HCT116 (cell line): ENCODE measurements at regions not wholly inside any gene's neighbourhood (a gene's known extent, or its start where the extent isn't known, plus 50 kb on each side); places are given as distances from the start of the nearest gene placed in this dataset.

ENCODE experiments used
- ATAC-seq: fragments of 200-7000 bp; cut with Tn5 transposase; 2 replicates; pipeline ENCODE4 v1.9.1; 2020; ENCODE audit warnings: mild to moderate bottlenecking, moderate library complexity
- BruUV-seq: library from RNA; stranded (reverse); fragments of 400-500 nt; replicated peaks from 2 replicates; lab custom pipeline; 2021; lab: Mats Ljungman, UMichigan
- CTCF ChIA-PET: fragments of 300-600 bp; sonication (Branson Sonifier 250); formaldehyde crosslinking; loops from one replicate; lab custom pipeline; 2021; ENCODE audit warnings: antibody characterized with exemption; lab: Charles Lee
- POLR2A ChIA-PET: fragments of 300-600, 350-600 bp; sonication (Branson Sonifier 250); formaldehyde crosslinking; loops from one replicate; lab custom pipeline; 2021; ENCODE audit warnings: antibody characterized with exemption; lab: Charles Lee
- RAD21 ChIA-PET, 2 experiments: fragments of 300-600 bp; sonication (Branson Sonifier 250); formaldehyde crosslinking; loops; one replicate each; lab custom pipeline; 2023; ENCODE audit warnings: low total read pairs in 2 of 2; ENCODE audit not compliant: uncharacterized antibody in 2 of 2, unreplicated experiment in 2 of 2, low non-redundant PET in 1 of 2; lab: Charles Lee
- DNase-seq: peaks from one replicate; pipeline ENCODE4 v3.0.0-alpha.2; 2010; ENCODE audit warnings: low read depth, low spot score
- H2AFZ ChIP-seq: fragments of 200-600 bp; shearing (Covaris generic), sonication (generic); 2 replicates; pipeline ENCODE4 v1.6.1; 2017; ENCODE audit warnings: low read depth, mixed run types, mixed read lengths, antibody characterized with exemption, low read length; ENCODE audit not compliant: poor library complexity, severe bottlenecking
- H3K27ac ChIP-seq: 2 replicates; pipeline ENCODE4 v1.5.1; 2012; ENCODE audit warnings: low read depth, low read length
- H3K27me3 ChIP-seq: fragments of 200-600 bp; sonication (generic); 2 replicates; pipeline ENCODE4 v1.6.1; 2016; ENCODE audit warnings: mixed run types, low read length, mixed read lengths; ENCODE audit not compliant: insufficient read depth
- H3K36me3 ChIP-seq, 2 experiments: fragments of 200-500 bp in 1 of 2; fragments of 200-600 bp in 1 of 2; sonication (Bioruptor generic) in 1 of 2; sonication (generic) in 1 of 2; 2 replicates each; pipeline versions ENCODE4 v1.5.1 to v1.6.1; 2014 to 2016; ENCODE audit warnings: low read length in 2 of 2, inconsistent platforms in 1 of 2, mixed read lengths in 1 of 2, mixed run types in 1 of 2; ENCODE audit not compliant: insufficient read depth in 2 of 2, control insufficient read depth in 1 of 2
- H3K4me1 ChIP-seq, 2 experiments: fragments of 200-600 bp in 1 of 2; sonication (generic) in 1 of 2; 2 replicates each; pipeline versions ENCODE4 v1.5.1 to v1.6.1; 2012 to 2017; ENCODE audit warnings: low read length in 2 of 2, inconsistent platforms in 1 of 2, mild to moderate bottlenecking in 1 of 2, mixed read lengths in 1 of 2, mixed run types in 1 of 2, moderate library complexity in 1 of 2; ENCODE audit not compliant: insufficient read depth in 2 of 2, control insufficient read depth in 1 of 2
- H3K4me2 ChIP-seq: fragments of 200-600 bp; sonication (generic); 2 replicates; pipeline ENCODE4 v1.6.1; 2017; ENCODE audit warnings: mixed run types, low read length, mixed read lengths
- H3K4me3 ChIP-seq, 2 experiments: fragments of 200-600 bp in 1 of 2; sonication (generic) in 1 of 2; replicated peaks in 1 of 2; 2 replicates each; pipeline ENCODE4 v1.5.1; 2011 to 2016; ENCODE audit warnings: low read length in 2 of 2, control low read depth in 1 of 2, low read depth in 1 of 2, mild to moderate bottlenecking in 1 of 2, mixed read lengths in 1 of 2, mixed run types in 1 of 2
- H3K79me2 ChIP-seq: fragments of 200-600 bp; sonication (generic); 2 replicates; pipeline ENCODE4 v1.6.1; 2017; ENCODE audit warnings: mild to moderate bottlenecking, mixed run types, low read length, moderate library complexity, mixed read lengths; ENCODE audit not compliant: insufficient read depth
- H3K9ac ChIP-seq: fragments of 200-600 bp; sonication (generic); 2 replicates; pipeline ENCODE4 v1.6.1; 2016; ENCODE audit warnings: low read length, mixed read lengths
- H3K9me2 ChIP-seq: fragments of 200-600 bp; sonication (generic), shearing (Covaris generic); 2 replicates; pipeline ENCODE4 v1.6.1; 2017; ENCODE audit warnings: mixed run types, mild to moderate bottlenecking, moderate library complexity; ENCODE audit not compliant: insufficient read depth
- H3K9me3 ChIP-seq, 2 experiments: fragments of 200-500 bp in 1 of 2; fragments of 200-600 bp in 1 of 2; sonication (Bioruptor generic) in 1 of 2; sonication (generic) in 1 of 2; 2 replicates each; pipeline ENCODE4 v1.6.1; 2014 to 2017; ENCODE audit warnings: low read length in 2 of 2, mixed read lengths in 2 of 2, inconsistent platforms in 1 of 2, low read depth in 1 of 2, mild to moderate bottlenecking in 1 of 2, mixed run types in 1 of 2, moderate library complexity in 1 of 2; ENCODE audit not compliant: control insufficient read depth in 1 of 2, insufficient read depth in 1 of 2
- H4K20me1 ChIP-seq: fragments of 200-600 bp; sonication (generic), shearing (Covaris generic); 2 replicates; pipeline ENCODE4 v1.6.1; 2017; ENCODE audit warnings: mixed run types, mild to moderate bottlenecking, moderate library complexity; ENCODE audit not compliant: insufficient read depth
- ATF3 ChIP-seq: IDR thresholded peaks from 2 replicates; pipeline ENCODE4 v1.6.1; 2012
- CEBPB ChIP-seq: IDR thresholded peaks from 2 replicates; pipeline ENCODE4 v1.6.1; 2012; ENCODE audit warnings: low read depth
- ELF1 ChIP-seq: IDR thresholded peaks from 2 replicates; pipeline ENCODE4 v1.6.1; 2012; ENCODE audit warnings: low read depth, borderline replicate concordance
- EZH2 ChIP-seq: fragments of 200-600 bp; sonication (generic); IDR thresholded peaks from 2 replicates; pipeline ENCODE4 v1.6.1; 2017; ENCODE audit warnings: antibody characterized with exemption, mixed run types
- FOSL1 ChIP-seq: IDR thresholded peaks from 2 replicates; pipeline ENCODE4 v1.6.1; 2012; ENCODE audit warnings: low read depth
- POLR2A ChIP-seq: IDR thresholded peaks from 2 replicates; pipeline ENCODE4 v1.7.0; 2011; ENCODE audit warnings: borderline replicate concordance; ENCODE audit not compliant: insufficient read depth, insufficient read length; ENCODE audit errors: extremely low read depth
- SIN3A ChIP-seq: IDR thresholded peaks from 2 replicates; pipeline ENCODE4 v1.6.1; 2012; ENCODE audit warnings: low read depth
- SP1 ChIP-seq: IDR thresholded peaks from 2 replicates; pipeline ENCODE4 v1.6.1; 2012; ENCODE audit warnings: low read depth
- SRF ChIP-seq: IDR thresholded peaks from 2 replicates; pipeline ENCODE4 v1.6.1; 2012; ENCODE audit warnings: low read depth
- ZNF274 ChIP-seq: fragments of 200-500 bp; sonication (Bioruptor generic); IDR thresholded peaks from 2 replicates; pipeline ENCODE4 v1.6.1; 2014; ENCODE audit warnings: mild to moderate bottlenecking, low read depth, low read length, inconsistent platforms
- intact Hi-C: fragments of 100-400 bp; cut with micrococcal nuclease; formaldehyde crosslinking; loops from 2 replicates; pipeline ENCODE4 v1.10.0; 2022
- TF ChIP-seq, protein P1 (sequence below), 3 experiments: fragments of 200-600 bp in 1 of 3; sonication (generic) in 1 of 3; IDR thresholded peaks in 2 of 3; conservative IDR thresholded peaks in 1 of 3; 2 replicates each; pipeline ENCODE4 v1.5.1; 2012 to 2017; ENCODE audit warnings: low read depth in 2 of 3, low read length in 2 of 3, antibody characterized with exemption in 1 of 3, borderline replicate concordance in 1 of 3, control low read depth in 1 of 3, mild to moderate bottlenecking in 1 of 3, mixed read lengths in 1 of 3, mixed run types in 1 of 3, moderate library complexity in 1 of 3; ENCODE audit not compliant: insufficient read depth in 1 of 3
- TF ChIP-seq, protein P2 (sequence below): IDR thresholded peaks from 2 replicates; pipeline ENCODE4 v1.6.1; 2012; ENCODE audit warnings: low read depth

DNA sequence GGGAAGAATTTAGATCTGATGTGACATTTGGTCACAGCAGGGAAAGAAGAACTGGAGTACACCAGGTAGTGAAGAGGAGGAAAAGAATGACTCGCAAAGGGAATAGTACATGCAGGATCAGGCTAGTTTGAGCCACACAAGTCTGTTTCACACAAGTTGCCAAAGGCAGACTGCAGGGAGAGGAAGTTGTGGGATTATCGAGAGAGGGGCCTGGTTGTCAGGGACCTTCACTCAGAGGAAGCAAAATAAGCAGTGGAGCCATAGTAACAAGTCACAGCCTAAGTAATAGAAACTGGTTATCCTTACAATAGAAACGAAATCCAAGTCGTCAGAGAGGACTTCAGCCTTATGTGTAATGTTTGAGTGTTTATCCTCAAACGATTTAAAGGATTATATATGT lies 316.7 kb upstream of the HTR2C start:
- intact Hi-C loops = no loop called here
- TF ChIP-seq CEBPB (no peak), ELF1 (no peak), SP1 (no peak), POLR2A (no peak), ATF3 (no peak), SIN3A (no peak), ZNF274 (no peak)
- TF ChIP-seq, protein P1, sequence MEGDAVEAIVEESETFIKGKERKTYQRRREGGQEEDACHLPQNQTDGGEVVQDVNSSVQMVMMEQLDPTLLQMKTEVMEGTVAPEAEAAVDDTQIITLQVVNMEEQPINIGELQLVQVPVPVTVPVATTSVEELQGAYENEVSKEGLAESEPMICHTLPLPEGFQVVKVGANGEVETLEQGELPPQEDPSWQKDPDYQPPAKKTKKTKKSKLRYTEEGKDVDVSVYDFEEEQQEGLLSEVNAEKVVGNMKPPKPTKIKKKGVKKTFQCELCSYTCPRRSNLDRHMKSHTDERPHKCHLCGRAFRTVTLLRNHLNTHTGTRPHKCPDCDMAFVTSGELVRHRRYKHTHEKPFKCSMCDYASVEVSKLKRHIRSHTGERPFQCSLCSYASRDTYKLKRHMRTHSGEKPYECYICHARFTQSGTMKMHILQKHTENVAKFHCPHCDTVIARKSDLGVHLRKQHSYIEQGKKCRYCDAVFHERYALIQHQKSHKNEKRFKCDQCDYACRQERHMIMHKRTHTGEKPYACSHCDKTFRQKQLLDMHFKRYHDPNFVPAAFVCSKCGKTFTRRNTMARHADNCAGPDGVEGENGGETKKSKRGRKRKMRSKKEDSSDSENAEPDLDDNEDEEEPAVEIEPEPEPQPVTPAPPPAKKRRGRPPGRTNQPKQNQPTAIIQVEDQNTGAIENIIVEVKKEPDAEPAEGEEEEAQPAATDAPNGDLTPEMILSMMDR (IDR thresholded peaks at IDR 0.05 in 2 of 3, conservative IDR thresholded peaks at IDR 0.05 in 1 of 3; ENCODE audit: borderline replicate concordance in 1 of 3, insufficient read depth in 1 of 3, low read depth in 2 of 3, low read length in 2 of 3) = no peak
- TF ChIP-seq, all 23 proteins: peak for 0
- H3K9ac ChIP-seq = no peak overlapping the region
- H3K27me3 ChIP-seq = no peaks in the 10 kb centered on the region
- no TSS peak for BruUV-seq
- H3K79me2 ChIP-seq = no peaks in the 10 kb centered on the region
- ATAC-seq (no peak), DNase-seq (no peak)
- no peak overlapping the region for H3K4me3 ChIP-seq
- no peak overlapping the region for H2AFZ ChIP-seq
- CTCF ChIA-PET = no interaction called here
- H3K4me2 ChIP-seq = no peak overlapping the region
- no peaks in the 10 kb centered on the region for H3K36me3 ChIP-seq
- RAD21 ChIA-PET = no interaction called here
- H3K9me3 ChIP-seq = no peaks in the 10 kb centered on the region
- H3K4me1 ChIP-seq = no peaks in the 10 kb centered on the region
- POLR2A ChIA-PET = no interaction called here
- H3K27ac ChIP-seq = no peak overlapping the region
- H3K9me2 ChIP-seq = no peaks in the 10 kb centered on the region
- H4K20me1 ChIP-seq = no peaks in the 10 kb centered on the region

DNA sequence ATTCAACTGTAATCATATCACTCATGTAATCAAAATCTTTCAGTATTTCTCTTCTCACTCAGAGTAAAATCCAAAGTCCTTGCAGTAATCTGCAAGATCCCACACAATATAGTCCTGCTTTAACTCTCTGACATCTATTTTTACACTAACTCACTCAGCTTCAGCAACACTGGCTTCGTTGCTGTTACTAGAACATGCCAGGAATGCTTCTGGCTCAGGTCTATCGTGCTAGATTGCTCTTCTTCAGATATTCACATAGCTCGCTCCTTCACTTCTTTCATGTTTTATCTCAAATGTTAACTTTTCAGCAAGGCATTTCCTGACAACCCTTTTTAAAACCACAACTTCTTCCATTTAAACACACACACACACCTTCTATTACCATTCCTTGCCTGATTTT lies 331.7 kb upstream of the HTR2C start:
- H3K4me3 ChIP-seq = no peak overlapping the region
- DNase-seq (no peak), ATAC-seq (no peak)
- no peaks in the 10 kb centered on the region for H3K79me2 ChIP-seq
- no peaks in the 10 kb centered on the region for H3K36me3 ChIP-seq
- H3K9me3 ChIP-seq = no peaks in the 10 kb centered on the region
- no peaks in the 10 kb centered on the region for H4K20me1 ChIP-seq
- H3K27ac ChIP-seq = no peak overlapping the region
- CTCF ChIA-PET = no interaction called here
- no peaks in the 10 kb centered on the region for H3K9me2 ChIP-seq
- no peak overlapping the region for H2AFZ ChIP-seq
- H3K4me2 ChIP-seq = no peak overlapping the region
- no TSS peak for BruUV-seq
- H3K9ac ChIP-seq = no peak overlapping the region
- intact Hi-C loops = no loop called here
- H3K27me3 ChIP-seq = no peaks in the 10 kb centered on the region
- TF ChIP-seq EZH2 = no peak
- no peak for TF ChIP-seq SIN3A
- TF ChIP-seq ELF1 = no peak
- no peak for TF ChIP-seq SRF
- TF ChIP-seq, protein P2, sequence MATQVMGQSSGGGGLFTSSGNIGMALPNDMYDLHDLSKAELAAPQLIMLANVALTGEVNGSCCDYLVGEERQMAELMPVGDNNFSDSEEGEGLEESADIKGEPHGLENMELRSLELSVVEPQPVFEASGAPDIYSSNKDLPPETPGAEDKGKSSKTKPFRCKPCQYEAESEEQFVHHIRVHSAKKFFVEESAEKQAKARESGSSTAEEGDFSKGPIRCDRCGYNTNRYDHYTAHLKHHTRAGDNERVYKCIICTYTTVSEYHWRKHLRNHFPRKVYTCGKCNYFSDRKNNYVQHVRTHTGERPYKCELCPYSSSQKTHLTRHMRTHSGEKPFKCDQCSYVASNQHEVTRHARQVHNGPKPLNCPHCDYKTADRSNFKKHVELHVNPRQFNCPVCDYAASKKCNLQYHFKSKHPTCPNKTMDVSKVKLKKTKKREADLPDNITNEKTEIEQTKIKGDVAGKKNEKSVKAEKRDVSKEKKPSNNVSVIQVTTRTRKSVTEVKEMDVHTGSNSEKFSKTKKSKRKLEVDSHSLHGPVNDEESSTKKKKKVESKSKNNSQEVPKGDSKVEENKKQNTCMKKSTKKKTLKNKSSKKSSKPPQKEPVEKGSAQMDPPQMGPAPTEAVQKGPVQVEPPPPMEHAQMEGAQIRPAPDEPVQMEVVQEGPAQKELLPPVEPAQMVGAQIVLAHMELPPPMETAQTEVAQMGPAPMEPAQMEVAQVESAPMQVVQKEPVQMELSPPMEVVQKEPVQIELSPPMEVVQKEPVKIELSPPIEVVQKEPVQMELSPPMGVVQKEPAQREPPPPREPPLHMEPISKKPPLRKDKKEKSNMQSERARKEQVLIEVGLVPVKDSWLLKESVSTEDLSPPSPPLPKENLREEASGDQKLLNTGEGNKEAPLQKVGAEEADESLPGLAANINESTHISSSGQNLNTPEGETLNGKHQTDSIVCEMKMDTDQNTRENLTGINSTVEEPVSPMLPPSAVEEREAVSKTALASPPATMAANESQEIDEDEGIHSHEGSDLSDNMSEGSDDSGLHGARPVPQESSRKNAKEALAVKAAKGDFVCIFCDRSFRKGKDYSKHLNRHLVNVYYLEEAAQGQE = no peak
- no peak for TF ChIP-seq FOSL1
- RAD21 ChIA-PET = no interaction called here
- H3K4me1 ChIP-seq = no peaks in the 10 kb centered on the region
- POLR2A ChIA-PET = no interaction called here
